Erythroblast (primary cell): ENCODE measurements at regions not wholly inside any gene's neighbourhood (a gene's known extent, or its start where the extent isn't known, plus 50 kb on each side); places are given as distances from the start of the nearest gene placed in this dataset.
"Not testable (repeated sequence)": the region's sequence is repeated elsewhere in the genome, so short reads cannot be mapped to it uniquely, and the experiment has no call there.

Experiments used
- DNase-seq, 2 experiments: peaks; one replicate each; lab custom pipeline; 2025; lab: John Stamatoyannopoulos, UW
- GATA1 ChIP-seq: IDR thresholded peaks from 2 replicates; pipeline ENCODE4 v1.6.1; 2011; ENCODE audit warnings: low read depth, mild to moderate bottlenecking, control low read depth, low read length, moderate library complexity
- POLR2A ChIP-seq: IDR thresholded peaks from 2 replicates; pipeline ENCODE4 v1.6.1; 2011; ENCODE audit warnings: mild to moderate bottlenecking, low read length

DNA sequence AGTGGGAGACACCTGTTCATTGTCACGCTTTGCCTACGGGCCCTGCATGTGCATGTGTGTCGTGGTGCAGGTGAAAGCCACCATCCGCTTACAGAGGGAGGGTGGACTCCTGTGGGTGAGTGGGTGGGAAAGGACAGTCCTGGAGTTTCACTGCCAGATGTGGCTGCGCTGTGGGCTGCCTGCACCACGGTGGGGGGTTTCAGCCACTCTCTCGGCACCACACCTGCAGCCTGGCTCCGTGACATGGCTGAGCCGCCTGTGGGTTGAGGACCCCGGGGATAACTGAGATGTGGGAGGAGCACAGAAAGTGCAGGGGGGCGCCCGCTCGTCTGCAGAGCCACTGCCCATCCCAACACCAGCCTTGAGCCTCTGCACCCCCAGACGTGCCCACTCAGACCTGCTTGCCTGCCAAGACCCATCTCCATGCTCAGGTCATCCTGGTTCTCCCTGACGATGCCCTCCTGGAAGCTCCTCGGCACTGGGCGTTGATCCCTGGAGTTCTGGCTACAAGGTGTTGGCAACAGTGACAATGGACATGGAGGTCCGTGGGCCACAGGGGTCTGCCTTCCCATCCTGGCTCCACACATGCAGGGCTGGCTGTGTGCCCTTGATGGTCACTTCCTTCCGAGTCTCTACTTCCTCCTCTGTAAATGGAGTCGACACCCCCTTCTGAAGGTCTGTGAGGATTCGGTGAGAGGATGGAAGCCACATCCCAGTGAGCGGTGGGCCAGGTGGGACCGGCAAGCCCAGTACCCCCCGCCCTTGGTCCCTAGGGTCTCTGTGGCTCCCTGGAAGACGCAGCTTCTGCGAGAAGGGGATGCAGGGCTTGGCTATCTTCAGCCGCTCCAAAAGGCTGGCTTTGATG, 1007.0 kb downstream of the BRD1 start:
- TF ChIP-seq GATA1: no peak
- no peak for TF ChIP-seq POLR2A

DNA sequence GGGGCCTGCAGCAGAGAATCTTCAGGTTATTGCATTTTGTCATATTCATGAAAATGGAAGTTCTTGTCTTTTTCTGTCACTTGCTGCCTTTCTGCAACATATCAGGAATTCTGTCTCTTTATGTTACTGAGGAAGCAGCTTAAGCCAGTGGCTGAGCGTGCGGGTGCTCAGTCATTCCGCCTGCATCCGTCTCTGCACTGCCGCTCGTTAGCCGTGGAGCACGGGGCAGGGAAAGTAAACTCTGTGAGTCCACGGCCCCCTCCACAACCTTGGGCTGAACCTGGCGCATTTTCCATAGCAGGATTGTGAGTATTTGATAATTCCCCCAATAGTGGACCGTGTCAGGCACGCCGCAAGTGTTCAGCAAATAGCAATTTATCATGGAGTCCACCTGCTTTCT, 1007.7 kb downstream of the BRD1 start:
- TF ChIP-seq GATA1 (no peak), POLR2A (no peak)
- DNase-seq: no peak

More for the DNA sequence above, 1007.0 kb downstream of the BRD1 start:
- DNase-seq: no peak

DNA sequence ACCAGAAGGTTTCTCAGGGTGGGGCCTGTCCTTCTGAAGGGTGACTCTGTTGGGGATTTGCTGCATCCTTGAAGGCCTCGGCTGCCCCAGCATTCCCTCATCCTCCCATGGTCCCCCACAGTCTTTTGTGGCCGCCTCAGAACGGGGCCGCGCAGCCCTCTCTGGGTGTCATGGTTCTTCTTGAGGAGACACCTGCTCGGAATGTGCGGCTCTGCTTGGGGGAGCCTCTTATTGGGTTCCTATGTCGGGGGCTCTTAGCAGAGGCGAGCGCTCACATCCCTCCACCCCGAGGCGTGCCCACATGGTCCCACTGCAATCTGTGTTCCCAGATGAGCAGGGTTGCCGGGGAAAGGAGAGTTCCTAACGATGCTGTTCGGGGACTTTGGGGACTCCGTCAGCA, 1008.4 kb downstream of the BRD1 start:
- no peak for DNase-seq
- no peak for TF ChIP-seq POLR2A

DNA sequence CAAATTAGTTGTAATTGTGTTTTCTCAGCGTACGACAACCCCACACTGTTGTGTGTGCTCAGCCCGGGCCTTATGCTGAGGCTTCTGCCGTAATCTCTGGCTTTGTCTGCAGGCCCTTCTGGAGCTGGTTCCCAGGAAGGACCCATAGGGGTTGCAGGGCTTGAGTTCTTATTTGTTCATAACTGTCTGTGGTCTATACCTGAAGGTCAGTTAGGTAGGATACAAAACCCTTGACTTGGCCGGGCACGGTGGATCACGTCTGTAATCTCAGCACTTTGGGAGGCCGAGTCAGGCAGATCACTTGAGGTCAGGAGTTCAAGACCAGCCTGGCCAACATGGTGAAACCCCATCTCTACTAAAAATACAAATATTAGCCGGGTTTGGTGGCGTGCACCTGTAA, 1010.2 kb downstream of the BRD1 start:
- not testable (repeated sequence) for DNase-seq

DNA sequence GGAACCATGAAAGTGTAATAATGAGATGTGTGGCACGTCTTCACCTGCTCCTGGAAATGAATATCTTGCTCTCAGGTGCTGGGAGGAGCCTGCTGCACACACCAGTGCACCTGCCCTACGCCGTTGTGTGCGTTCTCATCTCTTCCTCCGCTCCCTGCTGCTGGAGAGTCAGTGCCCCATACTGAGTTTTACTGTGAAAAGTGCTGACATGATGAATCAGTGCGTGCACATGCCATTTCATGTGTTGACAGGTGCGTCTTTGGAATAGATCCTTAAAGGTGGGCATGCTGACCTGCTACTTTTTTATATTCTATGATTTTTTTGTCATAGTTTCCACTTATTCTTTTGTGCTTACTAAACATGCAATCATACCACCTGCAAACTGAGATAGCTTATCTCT, 1015.8 kb downstream of the BRD1 start:
- no peak for TF ChIP-seq POLR2A
- no peak for TF ChIP-seq GATA1
- DNase-seq: no peak

DNA sequence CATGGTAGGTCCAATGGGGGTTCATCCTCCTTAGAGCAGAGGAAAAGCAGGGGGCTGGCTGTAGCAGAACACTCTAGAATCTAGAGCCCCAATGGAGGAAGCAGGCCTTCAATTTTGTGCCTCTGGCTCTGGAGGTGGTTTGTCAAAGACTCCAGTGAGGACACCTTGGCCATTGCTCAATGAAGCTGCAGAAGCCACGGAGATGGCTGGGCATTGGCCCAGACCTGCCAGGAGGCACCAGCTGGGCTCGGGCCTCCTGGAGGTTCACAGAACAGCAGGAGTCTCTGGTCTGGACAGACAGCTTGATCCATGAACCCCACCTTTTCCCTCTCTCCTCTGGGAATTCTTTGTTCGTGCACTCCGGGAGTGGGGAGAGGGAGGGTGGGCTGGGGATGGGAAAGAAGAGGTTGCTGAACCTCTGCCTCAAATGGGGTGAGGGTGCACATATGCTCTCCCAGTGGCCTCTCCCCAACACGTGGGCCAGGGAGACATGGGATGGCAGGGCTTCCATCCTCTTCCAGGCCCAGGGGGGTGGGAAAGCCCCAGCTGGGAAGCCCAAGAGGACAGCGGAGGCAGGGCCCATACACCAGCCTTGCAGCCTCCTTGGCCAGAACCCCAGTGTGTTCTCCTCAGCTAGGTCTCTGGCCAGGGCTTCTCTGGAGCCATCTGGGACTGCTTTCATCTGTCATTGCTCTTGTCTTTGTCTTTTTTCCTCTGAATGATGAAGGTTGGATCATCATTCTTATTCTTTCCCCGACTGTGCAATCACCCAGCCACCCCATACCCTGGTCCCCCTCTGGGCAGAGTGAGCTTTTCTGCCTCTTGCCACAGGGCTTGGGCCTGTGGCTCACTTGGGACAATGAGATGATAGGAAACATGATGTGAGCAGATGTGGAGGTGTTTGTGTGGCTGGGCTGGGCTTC, 1019.4 kb downstream of the BRD1 start:
- DNase-seq: no peak

DNA sequence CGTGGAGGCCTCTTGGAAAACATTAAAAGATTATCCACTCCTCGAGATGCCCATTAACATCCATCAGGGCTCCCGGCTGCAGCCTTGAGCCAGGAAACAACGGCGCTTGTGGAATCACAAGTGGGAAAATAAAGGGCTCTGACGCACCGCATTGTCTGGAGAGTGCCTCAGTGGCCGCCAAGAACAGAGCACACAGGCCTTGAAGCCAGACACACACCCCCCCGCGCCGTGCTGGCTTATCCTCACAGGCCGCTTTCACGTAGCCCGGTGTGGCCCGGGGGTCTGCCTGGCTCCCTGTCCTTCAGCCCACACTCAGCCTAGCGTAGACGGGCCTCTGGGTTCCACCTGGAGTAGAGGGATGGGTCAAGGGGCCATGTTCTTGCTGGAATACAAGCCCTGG, 1020.5 kb downstream of the BRD1 start:
- TF ChIP-seq POLR2A: no peak
- no peak for TF ChIP-seq GATA1
- no peak for DNase-seq

More for the DNA sequence above, 1019.4 kb downstream of the BRD1 start:
- no peak for TF ChIP-seq POLR2A
- no peak for TF ChIP-seq GATA1

DNA sequence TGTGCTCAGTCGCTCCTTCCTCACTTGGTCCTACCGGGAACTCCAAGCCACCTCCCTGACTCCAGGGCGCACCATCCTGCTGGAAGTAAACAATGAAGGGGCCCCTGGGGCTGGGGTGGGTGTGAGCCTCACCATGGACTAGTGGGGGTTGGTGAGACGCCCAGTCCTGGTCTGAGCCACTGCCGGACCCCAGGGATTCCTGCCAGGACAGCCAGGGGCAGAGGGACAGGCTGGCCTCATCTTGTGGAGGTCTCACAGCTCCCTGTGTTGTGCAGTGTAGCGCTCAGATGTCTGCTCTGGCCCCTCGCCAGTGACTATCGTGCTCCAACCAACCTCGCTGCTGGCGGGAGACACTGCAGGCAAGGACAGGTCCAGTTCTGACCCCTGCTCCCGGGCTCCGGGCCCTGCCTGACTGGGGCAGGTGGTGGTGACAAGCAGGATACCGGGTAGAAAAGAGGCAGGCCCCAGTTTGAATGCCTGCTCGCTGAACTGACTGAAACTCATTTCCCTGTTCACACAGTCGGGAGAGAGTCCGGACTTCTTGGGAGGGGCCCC, 1021.4 kb downstream of the BRD1 start:
- DNase-seq: no peak
- TF ChIP-seq POLR2A (no peak), GATA1 (no peak)

DNA sequence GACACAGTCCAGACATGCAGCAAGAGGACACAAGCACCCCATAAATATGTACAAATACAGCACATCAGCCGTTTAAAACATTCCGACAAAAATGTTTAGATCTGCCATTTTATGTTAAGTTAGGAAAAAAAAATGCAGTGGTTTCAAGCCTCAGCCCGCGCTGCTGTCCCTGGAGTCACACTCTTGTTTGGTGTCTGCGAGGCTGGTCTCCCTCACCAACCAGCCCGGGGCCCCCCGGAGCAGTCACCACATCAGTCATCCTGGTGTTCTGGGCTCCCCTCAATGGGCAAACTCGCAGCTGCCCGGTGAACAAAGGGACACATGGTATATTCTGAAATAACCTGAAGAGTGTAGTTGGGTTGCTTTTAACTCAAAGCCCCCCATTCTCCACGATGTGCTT, 1022.2 kb downstream of the BRD1 start:
- no peak for DNase-seq
- TF ChIP-seq POLR2A (no peak), GATA1 (no peak)

DNA sequence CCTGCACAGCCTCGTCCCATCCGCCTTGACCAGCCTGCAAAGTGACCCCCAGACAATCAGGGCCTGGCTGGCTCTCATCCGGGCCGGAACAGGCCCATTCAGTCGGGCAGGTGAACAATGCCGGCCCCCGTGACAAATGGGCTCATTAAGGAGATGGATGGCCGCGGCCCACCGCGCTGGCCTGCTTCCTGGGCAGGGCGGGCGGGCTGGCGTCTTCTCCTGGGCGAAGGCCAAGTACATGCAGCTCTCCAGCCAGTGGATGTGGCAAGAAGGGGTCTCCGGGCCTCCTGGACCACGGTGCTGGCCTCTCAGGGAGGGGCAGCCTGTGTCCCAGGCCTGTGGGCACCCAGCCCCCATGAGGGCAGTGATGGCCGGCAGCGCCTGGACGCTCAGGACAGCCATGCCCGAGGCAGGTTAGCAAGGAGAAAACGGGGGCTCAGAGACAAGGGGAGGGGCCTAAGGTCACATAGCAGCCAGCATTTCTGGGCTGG, 1022.8 kb downstream of the BRD1 start:
- no peak for DNase-seq

DNA sequence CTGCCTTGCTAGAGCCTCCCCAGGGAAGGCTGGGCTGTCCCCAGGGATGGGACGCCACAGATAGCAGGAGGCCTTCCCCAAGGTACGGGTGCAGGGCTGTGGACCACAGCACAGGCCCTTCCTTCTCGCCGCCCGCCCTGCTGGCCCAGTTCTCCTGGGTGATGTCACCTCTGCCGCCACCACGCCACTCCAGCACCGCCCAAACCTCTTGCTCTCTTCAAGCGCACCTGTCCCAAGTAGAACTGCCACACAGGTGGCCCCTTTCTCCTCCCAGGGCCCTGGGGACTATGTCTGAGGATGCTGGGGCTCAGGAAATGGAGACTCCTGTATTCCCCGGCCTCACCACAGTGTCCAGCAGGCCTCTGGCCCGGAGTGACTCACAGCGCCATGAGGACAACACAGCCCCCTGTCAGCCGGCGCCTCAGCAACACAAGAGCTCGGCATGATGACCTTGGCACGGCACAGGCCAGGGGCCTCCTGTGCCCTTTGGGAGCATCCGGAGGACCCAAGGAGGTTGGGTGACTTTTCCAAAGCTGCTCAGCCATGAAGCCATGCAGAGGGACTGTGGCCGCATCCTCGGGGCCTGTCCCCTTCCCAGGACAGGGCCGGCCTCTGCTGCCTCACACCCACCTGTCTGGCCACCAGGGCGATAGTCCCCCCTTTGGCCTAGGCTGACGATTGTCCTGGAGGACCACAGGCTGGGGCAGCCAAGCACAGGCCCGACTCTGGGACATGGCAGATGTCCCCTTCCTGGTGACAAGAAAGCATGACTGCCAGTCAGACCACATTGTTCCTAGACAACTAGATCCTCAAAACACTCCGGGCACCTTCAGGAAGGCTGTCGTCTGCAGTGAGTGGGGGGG, 1023.5 kb downstream of the BRD1 start:
- TF ChIP-seq GATA1: no peak
- no peak for TF ChIP-seq POLR2A
- DNase-seq: no peak

More for the DNA sequence above, 1022.8 kb downstream of the BRD1 start:
- TF ChIP-seq GATA1 (no peak), POLR2A (no peak)

DNA sequence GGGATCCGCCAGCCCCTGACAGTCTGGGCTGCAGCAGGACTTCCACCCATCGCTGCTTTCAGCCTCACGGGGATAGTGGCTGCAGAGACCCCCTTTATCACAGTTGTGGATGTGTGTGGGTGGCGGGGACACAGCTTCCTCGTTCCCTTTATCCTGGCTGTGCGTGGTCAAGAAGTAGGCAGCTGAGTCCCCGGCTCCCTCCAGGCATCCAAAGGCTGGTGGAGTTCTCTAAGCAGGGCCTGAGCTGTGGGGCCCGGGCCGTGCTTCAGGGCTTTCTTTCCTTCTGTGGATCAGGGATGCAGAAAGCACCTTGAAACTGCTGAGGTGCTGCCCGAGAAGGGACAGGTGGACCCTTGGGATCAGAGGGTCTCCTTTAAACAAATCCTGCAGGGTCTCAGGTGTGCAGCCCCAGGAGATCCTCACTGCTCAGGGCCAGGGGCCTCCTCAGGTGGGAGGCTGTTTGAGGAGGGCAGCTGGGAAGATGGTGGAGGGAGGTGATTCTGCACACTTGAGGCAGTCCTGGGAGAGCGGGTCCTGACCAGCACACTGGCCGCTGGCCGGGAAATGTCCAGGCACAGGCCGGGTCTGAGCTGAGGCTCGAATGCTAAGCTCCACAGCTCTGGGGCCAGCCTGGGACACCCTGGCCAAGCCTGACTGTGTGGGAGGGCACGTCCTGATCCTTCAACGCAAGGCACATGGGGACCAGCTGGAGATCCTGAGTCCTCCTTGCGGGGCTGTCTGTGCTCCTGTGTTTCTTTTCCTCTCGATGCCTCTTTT, 1024.3 kb downstream of the BRD1 start:
- no peak for DNase-seq
- TF ChIP-seq GATA1 (no peak), POLR2A (no peak)
